Neural progenitor cell (in vitro differentiated cells): ENCODE measurements at regions not wholly inside any gene's neighbourhood (a gene's known extent, or its start where the extent isn't known, plus 50 kb on each side); places are given as distances from the start of the nearest gene placed in this dataset.
A peak's percentile ranks its signal among the peaks of the same experiment; 100 is the strongest.

ENCODE experiments used
- DNase-seq: peaks from one replicate; pipeline ENCODE4 v3.0.0-alpha.2; 2016; ENCODE audit warnings: low spot score
- H2AFZ ChIP-seq: fragments of 200-600 bp; sonication (generic); replicated peaks from 2 replicates; pipeline ENCODE4 v1.6.1; 2016; ENCODE audit warnings: antibody characterized with exemption
- H3F3A ChIP-seq: fragments of 200-600 bp; sonication (generic); 2 replicates; pipeline ENCODE4 v1.6.1; 2016; ENCODE audit warnings: antibody characterized with exemption, low read depth
- H3K27ac ChIP-seq: fragments of 200-600 bp; sonication (generic); 2 replicates; pipeline ENCODE4 v1.5.1; 2016; ENCODE audit warnings: mild to moderate bottlenecking
- H3K27me3 ChIP-seq: fragments of 200-600 bp; sonication (generic); 2 replicates; pipeline ENCODE4 v1.6.1; 2016; ENCODE audit warnings: mild to moderate bottlenecking, moderate library complexity
- H3K36me3 ChIP-seq: fragments of 200-600 bp; sonication (generic); 2 replicates; pipeline ENCODE4 v1.5.1; 2016
- H3K4me1 ChIP-seq: fragments of 200-600 bp; sonication (generic); 2 replicates; pipeline ENCODE4 v1.6.1; 2016; ENCODE audit warnings: mixed run types
- H3K4me2 ChIP-seq: fragments of 200-600 bp; sonication (generic); 2 replicates; pipeline ENCODE4 v1.6.1; 2016
- H3K4me3 ChIP-seq: fragments of 200-600 bp; sonication (generic); 2 replicates; pipeline ENCODE4 v1.5.1; 2016
- H3K79me2 ChIP-seq: fragments of 200-600 bp; sonication (generic); 2 replicates; pipeline ENCODE4 v1.6.1; 2016; ENCODE audit warnings: low read depth
- H3K9ac ChIP-seq: fragments of 200-600 bp; sonication (generic); 2 replicates; pipeline ENCODE4 v1.6.1; 2016
- H3K9me3 ChIP-seq: fragments of 200-600 bp; sonication (generic); 2 replicates; pipeline ENCODE4 v1.5.1; 2016; ENCODE audit warnings: low read depth
- H4K20me1 ChIP-seq: fragments of 200-600 bp; sonication (generic); 2 replicates; pipeline ENCODE4 v1.6.1; 2016; ENCODE audit warnings: low read depth
- H3K27ac Mint-ChIP-seq: 3 replicates; pipeline ENCODE4 v1.8.0; 2021; ENCODE audit warnings: mixed read lengths
- H3K27me3 Mint-ChIP-seq: 2 replicates; pipeline ENCODE4 v1.8.0; 2022; ENCODE audit warnings: low read depth, mild to moderate bottlenecking, inconsistent platforms, moderate library complexity, mixed read lengths; ENCODE audit not compliant: insufficient read depth
- H3K36me3 Mint-ChIP-seq: 3 replicates; pipeline ENCODE4 v1.8.0; 2021; ENCODE audit warnings: mixed read lengths
- H3K4me1 Mint-ChIP-seq: 3 replicates; pipeline ENCODE4 v1.8.0; 2021; ENCODE audit warnings: mixed read lengths
- H3K4me3 Mint-ChIP-seq: 3 replicates; pipeline ENCODE4 v1.8.0; 2021; ENCODE audit warnings: mild to moderate bottlenecking, moderate library complexity, mixed read lengths
- H3K9me3 Mint-ChIP-seq: 3 replicates; pipeline ENCODE4 v1.8.0; 2020; ENCODE audit warnings: mixed read lengths
- EZH2 ChIP-seq: fragments of 200-600 bp; sonication (generic); IDR thresholded peaks from 2 replicates; pipeline ENCODE4 v1.6.1; 2017; ENCODE audit warnings: antibody characterized with exemption, mild to moderate bottlenecking, moderate library complexity
- EZH2phosphoT487 ChIP-seq: fragments of 200-600 bp; sonication (generic); IDR thresholded peaks from 2 replicates; pipeline ENCODE4 v1.6.1; 2017; ENCODE audit warnings: antibody characterized with exemption
- TF ChIP-seq, protein P1 (sequence below): fragments of 200-600 bp; sonication (generic); IDR thresholded peaks from 2 replicates; pipeline ENCODE4 v1.5.1; 2017; ENCODE audit warnings: antibody characterized with exemption, mild to moderate bottlenecking

DNA sequence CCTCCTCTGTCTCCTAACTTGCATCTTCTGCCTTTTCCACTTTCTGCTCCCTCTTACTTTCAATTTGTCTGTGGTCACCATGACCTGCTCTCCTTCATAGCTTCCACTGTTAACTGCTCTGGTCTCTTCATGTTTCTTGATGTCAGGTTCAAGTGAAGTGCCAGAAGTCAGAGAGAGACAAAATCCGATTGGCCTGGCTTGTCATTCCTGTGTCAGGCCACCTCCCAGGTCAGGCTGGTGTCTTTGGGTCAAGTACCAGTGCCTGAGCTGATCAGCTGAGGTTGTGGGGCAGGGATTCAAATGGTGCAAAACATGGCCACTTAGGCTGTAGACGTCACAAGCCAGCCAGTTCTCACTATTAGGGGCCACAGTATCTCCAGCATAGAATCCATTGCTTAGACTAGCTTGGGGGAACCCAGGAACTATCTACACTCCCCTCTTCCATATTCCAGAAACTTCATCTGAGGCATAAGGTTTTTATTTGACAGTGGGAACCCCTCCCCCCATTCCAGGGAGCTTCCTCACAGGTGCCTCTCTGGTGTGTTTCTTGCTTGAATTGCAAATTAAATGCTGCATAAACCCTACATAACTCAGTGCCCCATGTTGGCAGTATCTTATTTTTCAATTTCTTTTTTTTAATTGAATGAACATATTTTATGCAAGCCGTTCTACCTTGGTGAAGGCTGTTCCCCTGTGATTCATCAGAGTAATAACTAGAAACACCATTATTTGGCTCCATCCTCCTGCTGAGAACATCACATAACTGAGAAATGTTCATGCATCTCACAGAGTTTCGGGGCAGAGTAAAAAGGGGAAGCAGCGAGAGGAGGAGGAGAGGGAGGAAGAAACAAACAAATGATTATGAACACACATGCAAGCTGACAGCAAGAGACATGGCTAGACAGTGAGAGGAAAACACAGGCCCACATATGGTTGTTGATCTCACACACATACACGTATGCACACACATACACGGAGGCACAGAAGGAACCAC is 175.8 kb downstream of the TLE3 start:
- Mint-ChIP-seq H3K27ac (no peak overlapping the region), H3K27me3 (peaks cover 24% of the 10 kb centered on the region), H3K4me3 (peak overlapping the region; percentile 25), H3K4me1 (peaks cover 37% of the 10 kb centered on the region), H3K36me3 (no peaks in the 10 kb centered on the region), H3K9me3 (peaks cover 27% of the 10 kb centered on the region)
- no peak for TF ChIP-seq EZH2phosphoT487
- TF ChIP-seq EZH2 = no peak
- TF ChIP-seq, protein P1, sequence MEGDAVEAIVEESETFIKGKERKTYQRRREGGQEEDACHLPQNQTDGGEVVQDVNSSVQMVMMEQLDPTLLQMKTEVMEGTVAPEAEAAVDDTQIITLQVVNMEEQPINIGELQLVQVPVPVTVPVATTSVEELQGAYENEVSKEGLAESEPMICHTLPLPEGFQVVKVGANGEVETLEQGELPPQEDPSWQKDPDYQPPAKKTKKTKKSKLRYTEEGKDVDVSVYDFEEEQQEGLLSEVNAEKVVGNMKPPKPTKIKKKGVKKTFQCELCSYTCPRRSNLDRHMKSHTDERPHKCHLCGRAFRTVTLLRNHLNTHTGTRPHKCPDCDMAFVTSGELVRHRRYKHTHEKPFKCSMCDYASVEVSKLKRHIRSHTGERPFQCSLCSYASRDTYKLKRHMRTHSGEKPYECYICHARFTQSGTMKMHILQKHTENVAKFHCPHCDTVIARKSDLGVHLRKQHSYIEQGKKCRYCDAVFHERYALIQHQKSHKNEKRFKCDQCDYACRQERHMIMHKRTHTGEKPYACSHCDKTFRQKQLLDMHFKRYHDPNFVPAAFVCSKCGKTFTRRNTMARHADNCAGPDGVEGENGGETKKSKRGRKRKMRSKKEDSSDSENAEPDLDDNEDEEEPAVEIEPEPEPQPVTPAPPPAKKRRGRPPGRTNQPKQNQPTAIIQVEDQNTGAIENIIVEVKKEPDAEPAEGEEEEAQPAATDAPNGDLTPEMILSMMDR = no peak
- no peaks in the 10 kb centered on the region for H3K79me2 ChIP-seq
- peaks cover 25% of the 10 kb centered on the region for H3F3A ChIP-seq
- H3K4me3 ChIP-seq = no peak overlapping the region
- no peak overlapping the region for H3K4me2 ChIP-seq
- no peak overlapping the region for H2AFZ ChIP-seq
- H3K27ac ChIP-seq = no peak overlapping the region
- H3K27me3 ChIP-seq = peaks cover 9% of the 10 kb centered on the region
- H4K20me1 ChIP-seq = no peaks in the 10 kb centered on the region
- peaks cover 24% of the 10 kb centered on the region for H3K4me1 ChIP-seq
- no peak for DNase-seq
- no peak overlapping the region for H3K9ac ChIP-seq
- peaks cover 11% of the 10 kb centered on the region for H3K9me3 ChIP-seq
- peaks cover 8% of the 10 kb centered on the region for H3K36me3 ChIP-seq

DNA sequence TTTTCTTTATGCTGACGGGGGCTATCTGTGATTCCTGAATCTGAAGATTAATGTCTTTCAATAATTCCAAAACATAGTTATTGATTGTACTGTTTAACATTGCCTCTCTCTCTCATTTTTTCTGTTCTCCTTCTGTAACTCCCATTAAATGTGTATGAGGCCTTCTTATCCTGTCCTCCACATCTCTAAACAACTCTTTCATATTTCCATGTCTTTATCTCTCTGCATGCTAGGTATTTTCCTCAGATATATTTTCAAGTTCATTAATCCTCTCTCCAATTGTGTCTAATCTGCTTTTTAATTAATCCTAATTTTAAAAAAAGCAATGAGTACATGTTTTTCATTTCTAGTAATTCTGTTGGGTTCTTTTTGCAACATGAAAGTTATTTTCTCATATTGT is 173.2 kb downstream of the TLE3 start:
- Histone ChIP-seq H3K36me3 (peaks cover 8% of the 10 kb centered on the region), H3K27me3 (no peaks in the 10 kb centered on the region), H3K4me2 (no peak overlapping the region), H3K27ac (no peak overlapping the region), H3K4me1 (peaks cover 18% of the 10 kb centered on the region), H3K9me3 (peaks cover 11% of the 10 kb centered on the region), H3K79me2 (no peaks in the 10 kb centered on the region), H2AFZ (no peak overlapping the region), H3K9ac (no peak overlapping the region), H3F3A (peaks cover 21% of the 10 kb centered on the region), H3K4me3 (no peak overlapping the region), H4K20me1 (no peaks in the 10 kb centered on the region)
- TF ChIP-seq EZH2phosphoT487 (no peak), EZH2 (no peak)
- TF ChIP-seq, protein P1 = no peak
- H3K36me3 Mint-ChIP-seq = peaks cover 2% of the 10 kb centered on the region
- peaks cover 23% of the 10 kb centered on the region for H3K27me3 Mint-ChIP-seq
- no peak overlapping the region for H3K27ac Mint-ChIP-seq
- peaks cover 20% of the 10 kb centered on the region for H3K4me1 Mint-ChIP-seq
- peaks cover 38% of the 10 kb centered on the region for H3K9me3 Mint-ChIP-seq
- no peak overlapping the region for H3K4me3 Mint-ChIP-seq
- no peak for DNase-seq

DNA sequence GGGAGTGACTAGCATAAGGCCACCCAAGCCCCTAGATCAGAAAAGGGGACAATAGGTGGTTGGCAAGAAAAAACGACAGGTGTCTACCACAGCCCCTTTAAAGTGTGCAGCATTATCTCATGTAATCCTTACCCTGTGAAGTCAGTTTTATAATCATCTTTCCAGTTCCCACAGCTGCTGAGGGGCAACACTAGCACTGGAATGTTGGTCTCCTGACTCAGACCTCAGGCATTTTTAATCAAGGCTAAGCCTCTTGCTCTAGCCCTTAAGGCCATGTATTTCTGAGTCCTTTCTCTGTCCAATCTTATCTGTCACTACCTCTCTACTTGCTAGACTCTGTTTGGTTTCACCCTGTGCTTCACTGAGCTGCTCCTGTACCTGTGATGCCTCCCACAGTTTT is 171.7 kb downstream of the TLE3 start:
- Mint-ChIP-seq H3K36me3 (peaks cover 2% of the 10 kb centered on the region), H3K9me3 (peaks cover 39% of the 10 kb centered on the region), H3K4me1 (peaks cover 6% of the 10 kb centered on the region), H3K4me3 (no peak overlapping the region), H3K27me3 (peaks cover 16% of the 10 kb centered on the region), H3K27ac (no peak overlapping the region)
- Histone ChIP-seq H3K4me2 (no peak overlapping the region), H3K4me1 (peaks cover 5% of the 10 kb centered on the region), H3K79me2 (no peaks in the 10 kb centered on the region), H3K4me3 (no peak overlapping the region), H2AFZ (no peak overlapping the region), H4K20me1 (no peaks in the 10 kb centered on the region), H3K9me3 (peaks cover 11% of the 10 kb centered on the region), H3K27ac (no peak overlapping the region), H3K9ac (no peak overlapping the region), H3K27me3 (no peaks in the 10 kb centered on the region), H3F3A (peaks cover 7% of the 10 kb centered on the region), H3K36me3 (peaks cover 8% of the 10 kb centered on the region)
- TF ChIP-seq, protein P1 = no peak
- no peak for TF ChIP-seq EZH2
- no peak for TF ChIP-seq EZH2phosphoT487
- DNase-seq = no peak
